ENCODE measurements at regions not wholly inside any gene's neighbourhood (a gene's known extent, or its start where the extent isn't known, plus 50 kb on each side); places are given as distances from the start of the nearest gene placed in this dataset.
"Not testable (repeated sequence)": the region's sequence is repeated elsewhere in the genome, so short reads cannot be mapped to it uniquely, and the experiment has no call there.

- Histone ChIP-seq H3K79me2 (ENCODE audit: insufficient read depth, low read length) (no peaks in the 10 kb centered on the region), H3K27me3 (ENCODE audit: insufficient read depth, low read length) (no peaks in the 10 kb centered on the region), H3K4me3 (ENCODE audit: insufficient read depth, low read length) (no peak overlapping the region), H3K4me1 (ENCODE audit: insufficient read depth, low read length) (no peaks in the 10 kb centered on the region), H3K4me2 (ENCODE audit: insufficient read depth, low read length) (no peak overlapping the region), H3K9me3 (ENCODE audit: low read depth, low read length) (no peaks in the 10 kb centered on the region), H4K20me1 (ENCODE audit: insufficient read depth, low read length) (no peaks in the 10 kb centered on the region), H3K36me3 (ENCODE audit: insufficient read depth, low read length) (no peaks in the 10 kb centered on the region), H3K27ac (ENCODE audit: low read depth, low read length) (no peak overlapping the region), H2AFZ (ENCODE audit: low read length) (no peak overlapping the region)
- TF ChIP-seq CTCF (IDR thresholded peaks at IDR 0.05; ENCODE audit: extremely low read depth, low read depth, low read length): no peak
- no peak for DNase-seq (ENCODE audit: insufficient read length, low spot score, missing footprints)
Measured at GRCh38 chr5:85656050-85656449, 961.7 kb upstream of the COX7C start.

DNA sequence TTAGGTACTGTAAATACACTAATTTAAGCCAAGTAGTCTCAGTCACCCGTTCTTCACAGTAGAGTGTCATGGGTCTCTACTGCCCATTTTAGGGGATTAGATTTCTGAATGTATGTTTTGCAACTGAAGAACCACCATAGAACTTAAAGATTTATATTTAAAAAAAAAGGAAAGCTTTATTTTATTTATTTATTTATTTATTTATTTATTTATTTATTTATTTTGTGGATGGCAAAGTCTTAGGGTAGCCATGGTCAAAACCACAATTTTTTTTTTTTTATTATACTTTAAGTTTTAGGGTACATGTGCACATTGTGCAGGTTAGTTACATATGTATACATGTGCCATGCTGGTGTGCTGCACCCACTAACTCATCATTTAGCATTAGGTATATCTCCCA, 960.4 kb upstream of the COX7C start:
- not testable (repeated sequence) for H4K20me1 ChIP-seq (ENCODE audit: insufficient read depth, low read length); H2AFZ ChIP-seq (ENCODE audit: low read length); H3K27me3 ChIP-seq (ENCODE audit: insufficient read depth, low read length); H3K9me3 ChIP-seq (ENCODE audit: low read depth, low read length); H3K4me2 ChIP-seq (ENCODE audit: insufficient read depth, low read length); H3K4me3 ChIP-seq (ENCODE audit: insufficient read depth, low read length); H3K27ac ChIP-seq (ENCODE audit: low read depth, low read length); DNase-seq (ENCODE audit: insufficient read length, low spot score, missing footprints); H3K36me3 ChIP-seq (ENCODE audit: insufficient read depth, low read length); H3K79me2 ChIP-seq (ENCODE audit: insufficient read depth, low read length); H3K4me1 ChIP-seq (ENCODE audit: insufficient read depth, low read length)

- H3K9me3 ChIP-seq (ENCODE audit: low read depth, low read length); H4K20me1 ChIP-seq (ENCODE audit: insufficient read depth, low read length); H3K27ac ChIP-seq (ENCODE audit: low read depth, low read length); H3K4me2 ChIP-seq (ENCODE audit: insufficient read depth, low read length); H3K4me1 ChIP-seq (ENCODE audit: insufficient read depth, low read length); H3K4me3 ChIP-seq (ENCODE audit: insufficient read depth, low read length); H2AFZ ChIP-seq (ENCODE audit: low read length); DNase-seq (ENCODE audit: insufficient read length, low spot score, missing footprints); H3K79me2 ChIP-seq (ENCODE audit: insufficient read depth, low read length); H3K27me3 ChIP-seq (ENCODE audit: insufficient read depth, low read length); H3K36me3 ChIP-seq (ENCODE audit: insufficient read depth, low read length): not testable (repeated sequence)
Measured at GRCh38 chr5:85662969-85663707, 954.6 kb upstream of the COX7C start.

- TF ChIP-seq CTCF (IDR thresholded peaks at IDR 0.05; ENCODE audit: extremely low read depth, low read depth, low read length): no peak
- Histone ChIP-seq H3K9me3 (ENCODE audit: low read depth, low read length) (peaks cover 3% of the 10 kb centered on the region), H3K4me3 (ENCODE audit: insufficient read depth, low read length) (no peak overlapping the region), H4K20me1 (ENCODE audit: insufficient read depth, low read length) (no peaks in the 10 kb centered on the region), H3K4me1 (ENCODE audit: insufficient read depth, low read length) (no peaks in the 10 kb centered on the region), H3K4me2 (ENCODE audit: insufficient read depth, low read length) (no peak overlapping the region), H3K27ac (ENCODE audit: low read depth, low read length) (no peak overlapping the region), H3K27me3 (ENCODE audit: insufficient read depth, low read length) (no peaks in the 10 kb centered on the region), H3K36me3 (ENCODE audit: insufficient read depth, low read length) (no peaks in the 10 kb centered on the region), H2AFZ (ENCODE audit: low read length) (no peak overlapping the region), H3K79me2 (ENCODE audit: insufficient read depth, low read length) (no peaks in the 10 kb centered on the region)
- no peak for DNase-seq (ENCODE audit: insufficient read length, low spot score, missing footprints)
Measured at GRCh38 chr5:85663708-85664031, 954.1 kb upstream of the COX7C start.

DNA sequence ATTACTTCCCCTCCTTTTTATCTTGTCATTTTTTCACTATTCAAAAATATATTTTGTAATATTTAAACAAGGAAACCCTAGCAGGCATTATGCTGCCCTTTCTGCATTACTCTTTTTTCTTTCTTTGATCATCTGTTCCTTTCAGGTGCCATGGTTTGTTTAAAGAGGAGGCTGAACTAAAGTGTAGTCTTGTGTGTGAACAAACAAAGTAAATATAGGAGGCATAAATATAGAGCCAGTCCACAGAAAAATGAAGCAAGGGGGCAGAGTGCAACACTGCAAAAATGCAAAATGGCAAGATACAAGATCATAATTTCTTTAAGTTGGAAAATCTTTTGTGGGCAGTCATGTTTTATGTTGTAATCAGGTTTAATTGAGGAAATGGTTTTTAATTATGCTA, 947.3 kb upstream of the COX7C start:
- Histone ChIP-seq H2AFZ (ENCODE audit: low read length) (no peak overlapping the region), H3K4me2 (ENCODE audit: insufficient read depth, low read length) (no peak overlapping the region), H3K27me3 (ENCODE audit: insufficient read depth, low read length) (no peaks in the 10 kb centered on the region), H3K4me3 (ENCODE audit: insufficient read depth, low read length) (no peak overlapping the region), H4K20me1 (ENCODE audit: insufficient read depth, low read length) (no peaks in the 10 kb centered on the region), H3K79me2 (ENCODE audit: insufficient read depth, low read length) (no peaks in the 10 kb centered on the region), H3K9me3 (ENCODE audit: low read depth, low read length) (peaks cover 2% of the 10 kb centered on the region), H3K4me1 (ENCODE audit: insufficient read depth, low read length) (no peaks in the 10 kb centered on the region), H3K36me3 (ENCODE audit: insufficient read depth, low read length) (no peaks in the 10 kb centered on the region), H3K27ac (ENCODE audit: low read depth, low read length) (no peak overlapping the region)
- DNase-seq (ENCODE audit: insufficient read length, low spot score, missing footprints): no peak
- TF ChIP-seq CTCF (IDR thresholded peaks at IDR 0.05; ENCODE audit: extremely low read depth, low read depth, low read length): no peak
